Esophagus muscularis mucosa (tissue), 3 donors: ENCODE measurements at regions not wholly inside any gene's neighbourhood (a gene's known extent, or its start where the extent isn't known, plus 50 kb on each side); places are given as distances from the start of the nearest gene placed in this dataset.

Source experiments
- CTCF ChIP-seq, 3 experiments: fragments of 200-600 bp in 2 of 3; fragments of 450-650 bp in 1 of 3; sonication (generic) in 2 of 3; IDR thresholded peaks; one replicate each; pipeline ENCODE4 v1.5.1; 2017 to 2019; ENCODE audit warnings: antibody characterized with exemption in 3 of 3, mild to moderate bottlenecking in 2 of 3, moderate library complexity in 1 of 3
- POLR2A ChIP-seq: fragments of 450-650 bp; IDR thresholded peaks from one replicate; pipeline ENCODE4 v1.6.1; 2017; ENCODE audit warnings: antibody characterized with exemption, moderate library complexity, mild to moderate bottlenecking, low read depth
- POLR2AphosphoS5 ChIP-seq, 2 donors: sonication (generic); formaldehyde crosslinking; IDR thresholded peaks; one replicate each; pipeline ENCODE4 v1.6.1; 2017; ENCODE audit warnings: antibody characterized with exemption in 2 of 2

- no peak for TF ChIP-seq POLR2A
- no peak for TF ChIP-seq CTCF (IDR thresholded peaks at IDR 0.05)
- TF ChIP-seq POLR2AphosphoS5 (IDR thresholded peaks at IDR 0.05): no peak
Measured at GRCh38 chr12:81809113-81809777, 50.1 kb upstream of the PPFIA2 start.
